Progenitor cell of endocrine pancreas (in vitro differentiated cells): ENCODE measurements at regions not wholly inside any gene's neighbourhood (a gene's known extent, or its start where the extent isn't known, plus 50 kb on each side); places are given as distances from the start of the nearest gene placed in this dataset.
A peak's percentile ranks its signal among the peaks of the same experiment; 100 is the strongest.
"Not testable (repeated sequence)": the region's sequence is repeated elsewhere in the genome, so short reads cannot be mapped to it uniquely, and the experiment has no call there.

Experiments
- DNase-seq: peaks from one replicate; pipeline ENCODE4 v3.0.0; 2021; ENCODE audit warnings: low spot score; ENCODE audit not compliant: unreplicated experiment
- H3K27ac Mint-ChIP-seq: 2 replicates; pipeline ENCODE4 v1.8.0; 2021; ENCODE audit warnings: mild to moderate bottlenecking, moderate library complexity, mixed read lengths
- H3K27me3 Mint-ChIP-seq: 2 replicates; pipeline ENCODE4 v1.8.0; 2021; ENCODE audit warnings: mixed read lengths
- H3K36me3 Mint-ChIP-seq: 2 replicates; pipeline ENCODE4 v1.8.0; 2022; ENCODE audit warnings: mixed read lengths; ENCODE audit not compliant: insufficient read depth
- H3K4me1 Mint-ChIP-seq: 2 replicates; pipeline ENCODE4 v1.8.0; 2021; ENCODE audit warnings: low read depth, mixed read lengths
- H3K4me3 Mint-ChIP-seq: 2 replicates; pipeline ENCODE4 v1.8.0; 2021; ENCODE audit warnings: low read depth, mild to moderate bottlenecking, moderate library complexity, mixed read lengths
- H3K9me3 Mint-ChIP-seq: 2 replicates; pipeline ENCODE4 v1.8.0; 2021; ENCODE audit warnings: low read depth, mixed read lengths
- TF ChIP-seq, protein P1 (sequence below): fragments of 200-600 bp; sonication (generic); IDR thresholded peaks from one replicate; pipeline ENCODE4 v1.5.0; 2021; ENCODE audit warnings: antibody characterized with exemption, mild to moderate bottlenecking; ENCODE audit not compliant: unreplicated experiment

DNA sequence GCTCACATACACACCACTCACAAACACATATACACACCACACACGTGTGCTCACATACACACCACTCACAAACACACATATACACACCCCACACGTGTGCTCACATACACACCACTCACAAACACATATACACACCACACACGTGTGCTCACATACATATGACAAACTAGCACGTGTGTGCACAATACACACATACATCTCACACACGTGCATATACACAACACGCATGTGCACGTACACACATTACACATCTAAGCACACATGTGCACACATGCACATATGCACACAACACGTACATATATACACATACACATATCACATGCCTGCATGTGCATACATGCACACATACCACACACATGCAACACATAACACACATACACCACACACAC lies 78.3 kb upstream of the FOXK1 start:
- TF ChIP-seq, protein P1, sequence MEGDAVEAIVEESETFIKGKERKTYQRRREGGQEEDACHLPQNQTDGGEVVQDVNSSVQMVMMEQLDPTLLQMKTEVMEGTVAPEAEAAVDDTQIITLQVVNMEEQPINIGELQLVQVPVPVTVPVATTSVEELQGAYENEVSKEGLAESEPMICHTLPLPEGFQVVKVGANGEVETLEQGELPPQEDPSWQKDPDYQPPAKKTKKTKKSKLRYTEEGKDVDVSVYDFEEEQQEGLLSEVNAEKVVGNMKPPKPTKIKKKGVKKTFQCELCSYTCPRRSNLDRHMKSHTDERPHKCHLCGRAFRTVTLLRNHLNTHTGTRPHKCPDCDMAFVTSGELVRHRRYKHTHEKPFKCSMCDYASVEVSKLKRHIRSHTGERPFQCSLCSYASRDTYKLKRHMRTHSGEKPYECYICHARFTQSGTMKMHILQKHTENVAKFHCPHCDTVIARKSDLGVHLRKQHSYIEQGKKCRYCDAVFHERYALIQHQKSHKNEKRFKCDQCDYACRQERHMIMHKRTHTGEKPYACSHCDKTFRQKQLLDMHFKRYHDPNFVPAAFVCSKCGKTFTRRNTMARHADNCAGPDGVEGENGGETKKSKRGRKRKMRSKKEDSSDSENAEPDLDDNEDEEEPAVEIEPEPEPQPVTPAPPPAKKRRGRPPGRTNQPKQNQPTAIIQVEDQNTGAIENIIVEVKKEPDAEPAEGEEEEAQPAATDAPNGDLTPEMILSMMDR: no peak
- no peak overlapping the region for H3K27ac Mint-ChIP-seq
- no peaks in the 10 kb centered on the region for H3K36me3 Mint-ChIP-seq
- no peak for DNase-seq
- H3K27me3 Mint-ChIP-seq: no peaks in the 10 kb centered on the region
- H3K9me3 Mint-ChIP-seq: no peaks in the 10 kb centered on the region
- H3K4me1 Mint-ChIP-seq: no peaks in the 10 kb centered on the region
- H3K4me3 Mint-ChIP-seq: no peak overlapping the region

DNA sequence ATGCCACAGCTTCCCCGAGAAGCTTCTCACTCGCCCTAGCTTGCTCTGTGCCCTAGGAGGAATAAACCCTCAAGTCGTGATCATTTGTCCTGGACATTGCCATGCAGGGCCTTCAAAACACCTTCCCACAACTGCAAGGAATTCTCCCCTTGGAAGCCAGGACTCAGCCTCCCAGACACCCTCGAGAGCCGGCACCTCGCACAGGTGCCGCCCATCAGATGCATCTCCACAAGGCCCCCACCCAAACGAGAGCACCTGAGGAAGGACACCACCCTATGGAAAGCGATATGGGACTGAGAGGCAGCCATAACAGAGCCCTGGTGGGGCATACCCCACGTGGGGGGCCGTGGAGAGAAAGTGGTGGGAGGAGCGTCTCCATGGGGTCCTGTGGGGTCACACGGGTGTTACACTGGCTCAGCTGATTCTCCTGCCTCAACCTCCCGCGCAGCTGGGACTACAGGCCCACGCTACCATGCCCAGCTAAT lies 77.6 kb upstream of the FOXK1 start:
- Mint-ChIP-seq H3K36me3 (no peaks in the 10 kb centered on the region), H3K27me3 (no peaks in the 10 kb centered on the region), H3K4me3 (no peak overlapping the region)

DNA sequence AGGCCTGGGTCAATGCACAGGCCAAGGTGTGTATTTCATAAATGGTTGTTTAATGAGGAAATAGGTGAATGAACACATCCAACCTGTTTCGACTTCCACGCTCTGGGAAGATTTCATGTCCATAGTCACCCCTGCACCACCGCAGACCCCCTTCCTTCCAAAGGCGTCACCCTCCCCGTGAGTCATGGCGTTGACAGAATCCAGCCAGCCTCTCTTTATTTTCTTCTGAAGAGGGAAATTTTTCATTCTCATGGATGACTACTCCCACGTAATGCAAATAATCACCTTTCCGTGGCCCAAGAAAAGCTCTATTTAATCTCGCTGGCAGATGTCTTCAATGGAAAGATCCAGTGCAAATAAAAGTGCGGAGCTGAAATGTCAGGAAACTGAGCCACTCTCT lies 75.3 kb upstream of the FOXK1 start:
- DNase-seq: no peak
- Mint-ChIP-seq H3K27ac (no peak overlapping the region), H3K4me1 (no peaks in the 10 kb centered on the region), H3K36me3 (no peaks in the 10 kb centered on the region), H3K27me3 (no peaks in the 10 kb centered on the region), H3K9me3 (no peaks in the 10 kb centered on the region), H3K4me3 (no peak overlapping the region)
- TF ChIP-seq, protein P1: no peak

More for the DNA sequence above, 77.6 kb upstream of the FOXK1 start:
- no peak overlapping the region for H3K27ac Mint-ChIP-seq
- no peaks in the 10 kb centered on the region for H3K9me3 Mint-ChIP-seq
- DNase-seq: no peak
- H3K4me1 Mint-ChIP-seq: no peaks in the 10 kb centered on the region
- TF ChIP-seq, protein P1: no peak

GRCh38 chr7:4607311-4607729 lies 74.8 kb upstream of the FOXK1 start:
- Mint-ChIP-seq H3K36me3 (no peaks in the 10 kb centered on the region), H3K4me1 (no peaks in the 10 kb centered on the region), H3K27ac (no peak overlapping the region), H3K27me3 (no peaks in the 10 kb centered on the region), H3K4me3 (no peak overlapping the region), H3K9me3 (no peaks in the 10 kb centered on the region)
- DNase-seq: no peak
- TF ChIP-seq, protein P1: no peak

GRCh38 chr7:4609576-4609975 lies 72.5 kb upstream of the FOXK1 start:
- not testable (repeated sequence) for H3K36me3 Mint-ChIP-seq, H3K9me3 Mint-ChIP-seq, H3K4me3 Mint-ChIP-seq, DNase-seq, H3K4me1 Mint-ChIP-seq, H3K27ac Mint-ChIP-seq, H3K27me3 Mint-ChIP-seq

DNA sequence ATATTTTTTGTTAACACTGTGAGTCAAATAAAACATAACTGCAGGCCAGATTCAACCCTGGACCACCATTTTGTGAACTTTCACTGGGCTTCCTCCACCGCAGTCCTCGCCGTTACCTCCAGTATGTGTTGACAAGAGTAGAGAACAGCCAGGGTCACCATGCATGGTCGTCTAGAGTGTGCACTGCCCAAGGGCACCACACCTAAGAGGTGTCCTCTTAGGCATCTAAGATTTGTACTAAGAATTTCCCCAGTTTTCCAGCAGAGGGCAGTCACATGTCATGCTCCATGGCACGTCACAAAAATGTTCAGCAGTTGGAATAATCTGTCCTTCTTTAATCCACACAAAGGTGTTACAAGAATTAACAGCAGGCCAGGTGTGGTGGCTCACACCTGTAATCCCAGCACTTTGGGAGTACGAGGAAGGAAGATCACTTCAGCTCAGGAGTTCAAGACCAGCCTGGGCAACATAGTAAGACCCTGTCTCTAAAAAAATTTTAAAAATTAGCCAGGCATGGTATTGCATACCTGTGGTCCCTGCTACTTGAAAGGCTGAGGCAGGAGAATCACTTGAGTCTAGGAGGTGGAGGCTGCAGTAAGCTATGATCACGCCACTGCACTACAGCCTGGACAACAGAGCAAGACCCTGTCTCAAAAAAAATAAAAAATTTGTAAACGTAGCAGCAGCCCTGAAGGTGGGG lies 71.2 kb upstream of the FOXK1 start:
- no peak overlapping the region for H3K4me3 Mint-ChIP-seq
- TF ChIP-seq, protein P1: peak; percentile 77
- no peaks in the 10 kb centered on the region for H3K27me3 Mint-ChIP-seq
- H3K4me1 Mint-ChIP-seq: peaks cover 9% of the 10 kb centered on the region
- no peak overlapping the region for H3K27ac Mint-ChIP-seq
- no peaks in the 10 kb centered on the region for H3K36me3 Mint-ChIP-seq
- H3K9me3 Mint-ChIP-seq: no peaks in the 10 kb centered on the region
- no peak for DNase-seq
